Adrenal gland (tissue), 9 donors: ENCODE measurements at regions not wholly inside any gene's neighbourhood (a gene's known extent, or its start where the extent isn't known, plus 50 kb on each side); places are given as distances from the start of the nearest gene placed in this dataset.

Experiments used
- DNase-seq, 7 donors: peaks; one replicate each; pipeline ENCODE4 v3.0.0-alpha.2; 2019 to 2020
- H3K27ac ChIP-seq, 5 donors: fragments of 200-600 bp; sonication (generic) in 4 of 5; 1 replicate in 3 of 5; 2 replicates in 2 of 5; pipeline versions ENCODE4 v1.5.1 to v1.8.0; 2016 to 2020; ENCODE audit warnings: mild to moderate bottlenecking in 1 of 5
- H3K27me3 ChIP-seq: fragments of 200-600 bp; 2 replicates; pipeline ENCODE4 v1.8.0; 2021
- H3K36me3 ChIP-seq, 2 donors: fragments of 200-600 bp; replicated peaks in 1 of 2; 1 replicate in 1 of 2; 2 replicates in 1 of 2; pipeline versions ENCODE4 v1.5.1 to v1.8.0; 2018 to 2022
- H3K4me1 ChIP-seq, 2 donors: fragments of 200-600 bp; replicated peaks in 1 of 2; 1 replicate in 1 of 2; 2 replicates in 1 of 2; pipeline versions ENCODE4 v1.5.1 to v1.8.0; 2018 to 2021
- H3K4me3 ChIP-seq, 4 donors: fragments of 200-600 bp; sonication (generic) in 3 of 4; one replicate each; pipeline ENCODE4 v1.5.1; 2016 to 2018
- H3K9me3 ChIP-seq, 3 donors: fragments of 200-600 bp; sonication (generic) in 1 of 3; replicated peaks in 1 of 3; 1 replicate in 2 of 3; 2 replicates in 1 of 3; pipeline versions ENCODE4 v1.5.1 to v1.8.0; 2016 to 2021
- POLR2A ChIP-seq, 2 donors: fragments of 450-650 bp; IDR thresholded peaks; one replicate each; pipeline ENCODE4 v1.6.1; 2017; ENCODE audit warnings: antibody characterized with exemption in 2 of 2, mild to moderate bottlenecking in 2 of 2, moderate library complexity in 1 of 2
- WGBS, 4 donors: extraction: QIAGEN DNeasy Blood & Tissue Kit in 2 of 4; methylation state at CpG; one replicate each; pipeline versions ENCODE4 v1.1.5 to v1.1.7; 2013 to 2017; 5-methylcytosine and 5-hydroxymethylcytosine counted together
- intact Hi-C, 2 donors: fragments of 100-400 bp; cut with DNase I; formaldehyde crosslinking; loops; one replicate each; pipeline versions ENCODE4 v1.14.1 to v1.15.0; 2022 to 2023
- TF ChIP-seq, protein P1 (sequence below), 6 experiments: fragments of 450-650 bp in 4 of 6; fragments of 200-600 bp in 2 of 6; sonication (generic) in 1 of 6; IDR thresholded peaks; 1 replicate in 5 of 6; 2 replicates in 1 of 6; pipeline versions ENCODE4 v1.5.1 to v1.8.0; 2016 to 2021; ENCODE audit warnings: antibody characterized with exemption in 6 of 6, mild to moderate bottlenecking in 2 of 6, moderate library complexity in 1 of 6
- donor health status: healthy with polysubstance abuse.
- donor health status: Bipolar disorder and iron deficiency.
- donor health status: DM: yes; HTN: yes; CAD: no.
- donor health status: DM: no; HTN: no; CAD: no.
- donor health status: DM: no; HTN: no; CAD: no.

GRCh38 chr4:100574607-100575006 lies 56.8 kb upstream of the EMCN start:
- intact Hi-C loops: no loop called here
- Histone ChIP-seq H3K27ac (no peak overlapping the region), H3K36me3 (no peaks in the 10 kb centered on the region), H3K4me1 (no peaks in the 10 kb centered on the region), H3K9me3 (no peaks in the 10 kb centered on the region), H3K4me3 (no peak overlapping the region), H3K27me3 (no peaks in the 10 kb centered on the region)
- no peak for DNase-seq
- TF ChIP-seq, protein P1, sequence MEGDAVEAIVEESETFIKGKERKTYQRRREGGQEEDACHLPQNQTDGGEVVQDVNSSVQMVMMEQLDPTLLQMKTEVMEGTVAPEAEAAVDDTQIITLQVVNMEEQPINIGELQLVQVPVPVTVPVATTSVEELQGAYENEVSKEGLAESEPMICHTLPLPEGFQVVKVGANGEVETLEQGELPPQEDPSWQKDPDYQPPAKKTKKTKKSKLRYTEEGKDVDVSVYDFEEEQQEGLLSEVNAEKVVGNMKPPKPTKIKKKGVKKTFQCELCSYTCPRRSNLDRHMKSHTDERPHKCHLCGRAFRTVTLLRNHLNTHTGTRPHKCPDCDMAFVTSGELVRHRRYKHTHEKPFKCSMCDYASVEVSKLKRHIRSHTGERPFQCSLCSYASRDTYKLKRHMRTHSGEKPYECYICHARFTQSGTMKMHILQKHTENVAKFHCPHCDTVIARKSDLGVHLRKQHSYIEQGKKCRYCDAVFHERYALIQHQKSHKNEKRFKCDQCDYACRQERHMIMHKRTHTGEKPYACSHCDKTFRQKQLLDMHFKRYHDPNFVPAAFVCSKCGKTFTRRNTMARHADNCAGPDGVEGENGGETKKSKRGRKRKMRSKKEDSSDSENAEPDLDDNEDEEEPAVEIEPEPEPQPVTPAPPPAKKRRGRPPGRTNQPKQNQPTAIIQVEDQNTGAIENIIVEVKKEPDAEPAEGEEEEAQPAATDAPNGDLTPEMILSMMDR (IDR thresholded peaks at IDR 0.05): no peak
- TF ChIP-seq POLR2A (IDR thresholded peaks at IDR 0.05): no peak
- WGBS, 4 donors: 85 to 92% (median 91%) methylated on average over 2 of the region's 2 CpGs

DNA sequence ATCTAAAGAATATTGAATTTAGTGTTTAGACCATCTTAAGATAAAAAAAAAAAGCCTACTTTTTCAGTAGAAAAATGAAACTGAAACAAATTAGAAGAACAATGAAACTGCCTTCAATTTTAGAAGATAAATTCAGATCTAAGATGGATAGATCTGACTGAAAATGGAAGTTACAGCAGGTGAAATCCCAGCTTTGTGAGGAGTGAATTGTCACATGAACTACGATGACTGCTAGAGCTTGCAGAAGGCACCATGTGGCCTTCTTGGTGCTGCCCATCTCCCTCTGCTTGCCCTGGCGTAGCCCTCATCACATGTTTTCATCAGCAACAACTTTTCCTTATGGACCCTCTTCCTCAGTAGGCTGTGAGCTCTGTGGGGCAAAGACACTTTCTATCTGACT lies 51.4 kb upstream of the EMCN start:
- H3K9me3 ChIP-seq: no peaks in the 10 kb centered on the region
- H3K4me1 ChIP-seq: no peaks in the 10 kb centered on the region
- no peaks in the 10 kb centered on the region for H3K27me3 ChIP-seq
- intact Hi-C loops: no loop called here
- no peak for TF ChIP-seq POLR2A (IDR thresholded peaks at IDR 0.05)
- TF ChIP-seq, protein P1 (IDR thresholded peaks at IDR 0.05): no peak
- H3K4me3 ChIP-seq: no peak overlapping the region
- 43 to 82% (median 73%) methylated on average over 2 of the region's 2 CpGs for WGBS, 4 donors
- DNase-seq: no peak
- no peak overlapping the region for H3K27ac ChIP-seq
- H3K36me3 ChIP-seq: no peaks in the 10 kb centered on the region
